GM10248 (cell line): ENCODE measurements at regions not wholly inside any gene's neighbourhood (a gene's known extent, or its start where the extent isn't known, plus 50 kb on each side); places are given as distances from the start of the nearest gene placed in this dataset.
"Not testable (repeated sequence)": the region's sequence is repeated elsewhere in the genome, so short reads cannot be mapped to it uniquely, and the experiment has no call there.

Source experiments
- CTCF ChIA-PET: fragments of 300-600 bp; sonication (Branson Sonifier 250); formaldehyde crosslinking; extraction: SDS; loops from one replicate; lab custom pipeline; 2021; ENCODE audit warnings: antibody characterized with exemption; lab: Yijun Ruan, JAX
- POLR2A ChIA-PET: fragments of 350-650 bp; sonication (Branson Sonifier 250); formaldehyde crosslinking; extraction: SDS; loops from one replicate; lab custom pipeline; 2020; ENCODE audit warnings: antibody characterized with exemption; lab: Yijun Ruan, JAX
- DNase-seq: peaks from one replicate; pipeline ENCODE4 v3.0.0; 2012; ENCODE audit errors: extremely low spot score
- CTCF ChIP-seq: IDR thresholded peaks from 2 replicates; pipeline ENCODE4 v1.5.1; 2012; ENCODE audit warnings: mild to moderate bottlenecking, low read depth; ENCODE audit errors: extremely low read depth, missing control alignments, control extremely low read depth

GRCh38 chr14:105581551-105582341, 55.4 kb downstream of the TMEM121 start:
- ChIA-PET CTCF (no interaction called here), POLR2A (no interaction called here)
- DNase-seq = peak; percentile 68
- TF ChIP-seq CTCF = no peak

- peak; percentile 32 for DNase-seq
- CTCF ChIA-PET = no interaction called here
- TF ChIP-seq CTCF = no peak
- POLR2A ChIA-PET = no interaction called here
Observed at GRCh38 chr14:105582639-105583038, 56.3 kb downstream of the TMEM121 start.

DNA sequence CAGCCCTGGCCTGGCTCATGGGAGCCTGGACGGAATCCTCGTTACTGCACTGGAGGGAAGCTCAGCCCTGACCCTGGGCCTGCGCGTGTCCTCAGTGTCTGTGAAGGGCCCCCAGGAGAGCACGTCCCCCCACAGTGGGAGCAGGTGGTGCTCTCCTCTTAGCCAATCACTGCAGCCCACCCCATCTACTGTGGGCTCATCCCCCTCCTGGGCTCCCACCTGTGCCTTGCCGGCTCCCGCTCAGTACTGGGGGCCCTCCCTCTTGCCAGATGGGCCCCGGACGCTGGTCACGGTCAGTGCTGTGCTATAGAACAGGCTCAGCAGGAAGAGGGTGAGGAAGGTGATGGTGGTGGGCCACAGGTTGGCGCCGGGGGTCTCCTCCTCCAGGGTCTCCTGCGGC, 57.5 kb downstream of the TMEM121 start:
- CTCF ChIA-PET, DNase-seq, POLR2A ChIA-PET: not testable (repeated sequence)

DNA sequence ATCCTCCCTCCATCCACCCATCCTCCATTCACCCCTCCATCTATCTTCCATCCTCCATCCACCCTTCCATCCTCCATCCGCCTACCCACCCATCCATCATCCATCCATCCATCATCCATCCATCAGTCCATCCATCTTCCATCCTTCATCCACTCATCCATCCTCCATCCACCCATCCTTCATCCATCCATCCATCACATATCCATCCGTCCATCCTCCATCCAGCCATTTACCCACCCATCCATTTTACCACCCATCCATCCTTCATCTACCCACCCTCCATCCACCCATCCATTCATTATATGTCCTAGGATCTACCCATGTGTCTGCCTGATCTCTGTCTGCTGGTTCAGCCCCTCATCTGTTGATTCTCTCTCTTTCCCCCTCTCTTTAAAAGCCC, 58.9 kb downstream of the TMEM121 start:
- POLR2A ChIA-PET, CTCF ChIA-PET, DNase-seq: not testable (repeated sequence)

- POLR2A ChIA-PET, CTCF ChIA-PET, DNase-seq: not testable (repeated sequence)
- peak; percentile 16 for TF ChIP-seq CTCF
Observed at GRCh38 chr14:105585722-105586121, 59.3 kb downstream of the TMEM121 start.

GRCh38 chr14:105586144-105586872, 59.9 kb downstream of the TMEM121 start:
- DNase-seq, POLR2A ChIA-PET, CTCF ChIA-PET: not testable (repeated sequence)

DNA sequence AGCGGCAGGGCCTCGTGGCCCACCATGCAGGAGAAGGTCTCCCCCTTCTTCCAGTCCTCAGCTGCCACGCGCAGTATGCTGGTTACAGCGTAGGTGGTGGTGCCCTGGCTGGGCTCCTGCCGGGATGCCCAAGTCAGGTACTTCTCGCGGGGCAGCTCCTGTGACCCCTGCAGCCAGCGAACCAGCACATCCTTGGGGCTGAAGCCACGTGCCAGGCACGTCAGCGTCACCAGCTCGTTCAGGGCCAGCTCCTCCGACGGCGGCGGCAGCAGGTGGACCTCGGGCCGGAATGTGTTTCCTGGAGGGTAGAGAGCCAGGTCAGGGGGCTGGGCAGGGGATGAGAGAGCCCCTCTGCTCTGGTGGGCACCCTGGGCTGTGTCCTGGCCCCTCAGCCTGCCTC, 60.7 kb downstream of the TMEM121 start:
- POLR2A ChIA-PET = not testable (repeated sequence)

DNA sequence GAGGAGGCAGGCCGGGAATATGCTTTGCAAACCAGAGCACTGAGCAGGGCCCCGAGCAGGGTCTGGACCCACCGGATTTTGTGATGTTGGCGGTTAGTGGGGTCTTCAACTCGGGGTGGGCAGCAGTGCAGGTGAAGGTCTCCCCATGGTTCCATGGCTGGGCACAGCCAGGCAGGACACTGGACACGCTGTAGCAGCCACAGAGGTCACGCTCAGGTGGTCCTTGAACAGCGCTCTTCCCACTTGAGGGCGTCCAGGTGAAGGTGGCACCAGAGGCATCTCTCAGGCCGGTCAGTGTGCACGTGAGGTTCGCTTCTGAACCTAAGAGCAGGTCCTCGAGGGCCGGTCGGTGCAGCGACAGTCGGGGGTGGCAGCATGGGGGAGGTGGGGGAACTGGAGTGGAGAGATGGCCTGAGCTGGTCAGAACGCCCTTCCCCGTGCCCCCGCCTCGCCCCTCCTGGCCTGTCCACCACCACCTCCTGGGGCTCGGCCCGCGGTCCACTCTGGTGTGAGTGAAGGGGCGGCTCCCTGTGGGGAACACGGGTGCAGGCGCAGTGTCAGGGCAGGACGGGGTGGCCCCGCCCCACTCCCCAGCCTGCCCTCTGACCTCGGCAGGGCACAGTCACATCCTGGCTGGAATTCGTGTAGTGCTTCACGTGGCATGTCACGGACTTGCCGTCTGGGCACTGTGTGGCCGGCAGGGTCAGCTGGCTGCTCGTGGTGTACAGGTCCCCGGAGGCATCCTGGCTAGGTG, 61.3 kb downstream of the TMEM121 start:
- DNase-seq, POLR2A ChIA-PET: not testable (repeated sequence)
- CTCF ChIA-PET = interaction anchor here (1.9 kb wide), 1 partner anchor 15 kb away, joined by 8 read pairs; no protein-coding TSS in a partner anchor

More for the DNA sequence above, 60.7 kb downstream of the TMEM121 start:
- DNase-seq, CTCF ChIA-PET: not testable (repeated sequence)

DNA sequence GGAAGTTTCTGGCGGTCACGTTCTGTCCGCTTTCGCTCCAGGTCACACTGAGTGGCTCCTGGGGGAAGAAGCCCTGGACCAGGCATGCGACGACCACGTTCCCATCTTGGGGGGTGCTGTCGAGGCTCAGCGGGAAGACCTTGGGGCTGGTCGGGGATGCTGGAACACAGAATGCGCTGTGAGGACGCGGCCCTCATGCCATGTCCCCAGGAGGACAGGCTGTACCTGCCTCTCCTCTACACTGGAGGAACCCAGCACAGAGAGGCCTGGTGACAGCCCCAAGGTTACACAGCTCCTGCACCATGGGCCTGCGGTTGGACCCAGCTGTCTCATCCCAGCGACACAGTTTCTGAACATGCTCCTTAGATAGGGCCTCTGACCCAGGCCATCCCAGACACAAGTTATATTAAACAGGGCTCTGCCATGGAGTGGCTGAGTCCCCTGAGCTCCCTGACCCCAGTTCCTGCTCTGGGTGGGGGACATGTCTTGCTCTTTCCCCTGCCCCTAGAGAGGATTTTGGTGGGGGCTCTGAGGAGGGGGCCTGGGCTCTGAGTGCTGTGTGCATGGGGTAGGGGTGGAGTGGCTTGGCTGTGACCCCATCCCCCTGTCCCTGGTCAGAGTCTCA, 62.0 kb downstream of the TMEM121 start:
- ChIA-PET CTCF (interaction anchor here (0.9 to 1.9 kb wide), 2 partner anchors 14 to 1243 kb away, joined by 3 to 8 read pairs; no protein-coding TSS in a partner anchor), POLR2A (interaction anchor here (1.7 kb wide), 1 partner anchor 123 kb away, joined by 9 read pairs; no protein-coding TSS in a partner anchor)
- DNase-seq = no peak
- no peak for TF ChIP-seq CTCF
